ENCODE measurements at regions not wholly inside any gene's neighbourhood (a gene's known extent, or its start where the extent isn't known, plus 50 kb on each side); places are given as distances from the start of the nearest gene placed in this dataset.

DNA sequence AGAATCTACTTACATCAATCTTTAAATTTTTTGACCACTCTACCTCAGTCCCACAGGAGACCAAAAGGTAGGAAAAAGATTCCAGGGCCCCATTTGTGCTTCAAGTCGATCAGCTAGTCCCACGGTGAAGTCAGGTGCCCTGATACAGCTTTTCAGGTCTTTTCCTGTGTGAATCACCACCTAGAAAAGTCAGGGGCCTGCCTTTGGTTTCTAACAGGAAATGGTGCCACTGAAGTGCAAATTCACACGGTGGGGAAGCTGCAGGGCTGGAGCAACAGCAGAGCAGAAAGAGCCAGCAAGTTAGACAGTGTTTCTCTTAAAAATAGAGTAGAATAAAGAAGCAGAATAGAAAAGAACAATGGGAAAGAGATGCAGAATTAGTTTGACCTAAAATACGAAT, 107.5 kb downstream of the KLF12 start:
- Histone ChIP-seq H3K79me2 (peaks cover 8% of the 10 kb centered on the region), H3K36me3 (replicated peaks; ENCODE audit: insufficient read depth, low read depth) (no peaks in the 10 kb centered on the region), H3K4me3 (no peak overlapping the region), H4K20me1 (ENCODE audit: insufficient read depth, poor library complexity, severe bottlenecking) (no peaks in the 10 kb centered on the region), H2AFZ (peak overlapping the region; percentile 26), H3K4me1 (ENCODE audit: insufficient read depth) (peaks cover 12% of the 10 kb centered on the region), H3K9me3 (ENCODE audit: low read depth) (no peaks in the 10 kb centered on the region), H3K4me2 (peak overlapping the region; percentile 27), H3K27ac (peak overlapping the region; percentile 39), H3K27me3 (no peaks in the 10 kb centered on the region), H3K9me2 (replicated peaks; ENCODE audit: insufficient read depth) (no peaks in the 10 kb centered on the region)
- TF ChIP-seq EZH2 (IDR thresholded peaks at IDR 0.05; ENCODE audit: borderline replicate concordance) (no peak), EZH2phosphoT487 (IDR thresholded peaks at IDR 0.05; ENCODE audit: low read depth, severe bottlenecking, unreplicated experiment) (no peak)
- TF ChIP-seq, protein P1, sequence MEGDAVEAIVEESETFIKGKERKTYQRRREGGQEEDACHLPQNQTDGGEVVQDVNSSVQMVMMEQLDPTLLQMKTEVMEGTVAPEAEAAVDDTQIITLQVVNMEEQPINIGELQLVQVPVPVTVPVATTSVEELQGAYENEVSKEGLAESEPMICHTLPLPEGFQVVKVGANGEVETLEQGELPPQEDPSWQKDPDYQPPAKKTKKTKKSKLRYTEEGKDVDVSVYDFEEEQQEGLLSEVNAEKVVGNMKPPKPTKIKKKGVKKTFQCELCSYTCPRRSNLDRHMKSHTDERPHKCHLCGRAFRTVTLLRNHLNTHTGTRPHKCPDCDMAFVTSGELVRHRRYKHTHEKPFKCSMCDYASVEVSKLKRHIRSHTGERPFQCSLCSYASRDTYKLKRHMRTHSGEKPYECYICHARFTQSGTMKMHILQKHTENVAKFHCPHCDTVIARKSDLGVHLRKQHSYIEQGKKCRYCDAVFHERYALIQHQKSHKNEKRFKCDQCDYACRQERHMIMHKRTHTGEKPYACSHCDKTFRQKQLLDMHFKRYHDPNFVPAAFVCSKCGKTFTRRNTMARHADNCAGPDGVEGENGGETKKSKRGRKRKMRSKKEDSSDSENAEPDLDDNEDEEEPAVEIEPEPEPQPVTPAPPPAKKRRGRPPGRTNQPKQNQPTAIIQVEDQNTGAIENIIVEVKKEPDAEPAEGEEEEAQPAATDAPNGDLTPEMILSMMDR (IDR thresholded peaks at IDR 0.05; ENCODE audit: poor library complexity): no peak
- WGBS (ENCODE audit: low lambda C conversion rate, missing lambda C conversion rate): 27% methylated on average over 4 of the region's 4 CpGs
- DNase-seq (ENCODE audit: low spot score): peak; percentile 32

DNA sequence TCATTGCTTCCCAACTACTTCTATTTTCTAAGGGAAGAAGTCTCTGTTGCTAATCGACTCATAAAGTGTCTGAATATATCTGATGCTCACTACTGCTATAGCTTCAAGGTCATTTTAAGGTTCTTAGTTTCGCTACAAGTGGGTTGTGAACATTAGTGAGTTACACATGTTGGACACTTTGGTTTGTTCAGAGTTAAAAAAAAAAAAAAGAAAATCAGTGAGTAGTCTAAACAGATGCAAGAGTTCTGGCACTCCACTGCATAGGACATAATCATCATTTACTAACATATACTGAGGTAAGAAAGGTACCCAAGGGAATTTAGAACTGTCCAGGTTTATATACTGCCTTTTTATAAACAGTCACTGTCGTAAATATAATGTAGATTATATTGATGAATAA, 108.8 kb downstream of the KLF12 start:
- Histone ChIP-seq H3K4me2 (peak overlapping the region; percentile 29), H4K20me1 (ENCODE audit: insufficient read depth, poor library complexity, severe bottlenecking) (no peaks in the 10 kb centered on the region), H3K9me3 (ENCODE audit: low read depth) (no peaks in the 10 kb centered on the region), H3K4me3 (no peak overlapping the region), H3K27me3 (no peaks in the 10 kb centered on the region), H3K9me2 (replicated peaks; ENCODE audit: insufficient read depth) (no peaks in the 10 kb centered on the region), H2AFZ (no peak overlapping the region), H3K79me2 (peaks cover 4% of the 10 kb centered on the region), H3K4me1 (ENCODE audit: insufficient read depth) (peaks cover 18% of the 10 kb centered on the region), H3K36me3 (replicated peaks; ENCODE audit: insufficient read depth, low read depth) (no peaks in the 10 kb centered on the region), H3K27ac (peak overlapping the region; percentile 15)
- 60% methylated on average over 3 of the region's 3 CpGs for WGBS (ENCODE audit: low lambda C conversion rate, missing lambda C conversion rate)
- DNase-seq (ENCODE audit: low spot score): no peak
- no peak for TF ChIP-seq EZH2phosphoT487 (IDR thresholded peaks at IDR 0.05; ENCODE audit: low read depth, severe bottlenecking, unreplicated experiment)
- TF ChIP-seq, protein P1 (IDR thresholded peaks at IDR 0.05; ENCODE audit: poor library complexity): no peak

DNA sequence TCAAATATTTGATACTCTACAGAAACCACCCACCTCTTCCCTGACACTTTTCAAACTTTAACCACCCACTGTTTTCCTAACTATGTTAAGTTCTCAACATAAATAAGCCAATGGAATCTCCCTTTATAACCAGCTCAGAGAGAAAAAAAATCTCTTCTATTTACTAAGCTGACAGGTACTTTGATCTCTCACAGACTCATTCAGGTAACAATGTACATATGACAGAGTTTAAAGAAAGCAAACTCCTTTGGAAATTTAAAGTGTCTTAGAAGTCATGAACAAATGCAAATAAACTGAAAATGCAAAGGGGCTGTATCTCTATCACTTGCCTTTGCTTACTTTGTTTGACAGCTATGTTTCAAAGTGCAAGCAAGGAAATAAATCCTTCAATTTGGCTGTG, 109.3 kb downstream of the KLF12 start:
- DNase-seq (ENCODE audit: low spot score): peak; percentile 40
- H3K4me1 ChIP-seq (ENCODE audit: insufficient read depth): peaks cover 18% of the 10 kb centered on the region
- H3K27me3 ChIP-seq: no peaks in the 10 kb centered on the region
- peaks cover 7% of the 10 kb centered on the region for H3K79me2 ChIP-seq
- no peaks in the 10 kb centered on the region for H3K9me2 ChIP-seq (replicated peaks; ENCODE audit: insufficient read depth)
- H3K4me2 ChIP-seq: peak overlapping the region; percentile 51
- H2AFZ ChIP-seq: no peak overlapping the region
- no peak overlapping the region for H3K4me3 ChIP-seq
- H3K9me3 ChIP-seq (ENCODE audit: low read depth): no peaks in the 10 kb centered on the region
- no peaks in the 10 kb centered on the region for H3K36me3 ChIP-seq (replicated peaks; ENCODE audit: insufficient read depth, low read depth)
- no peaks in the 10 kb centered on the region for H4K20me1 ChIP-seq (ENCODE audit: insufficient read depth, poor library complexity, severe bottlenecking)
- peak overlapping the region; percentile 15 for H3K27ac ChIP-seq
- TF ChIP-seq EZH2 (IDR thresholded peaks at IDR 0.05; ENCODE audit: borderline replicate concordance): no peak
- TF ChIP-seq, protein P1 (IDR thresholded peaks at IDR 0.05; ENCODE audit: poor library complexity): no peak
- TF ChIP-seq EZH2phosphoT487 (IDR thresholded peaks at IDR 0.05; ENCODE audit: low read depth, severe bottlenecking, unreplicated experiment): no peak

DNA sequence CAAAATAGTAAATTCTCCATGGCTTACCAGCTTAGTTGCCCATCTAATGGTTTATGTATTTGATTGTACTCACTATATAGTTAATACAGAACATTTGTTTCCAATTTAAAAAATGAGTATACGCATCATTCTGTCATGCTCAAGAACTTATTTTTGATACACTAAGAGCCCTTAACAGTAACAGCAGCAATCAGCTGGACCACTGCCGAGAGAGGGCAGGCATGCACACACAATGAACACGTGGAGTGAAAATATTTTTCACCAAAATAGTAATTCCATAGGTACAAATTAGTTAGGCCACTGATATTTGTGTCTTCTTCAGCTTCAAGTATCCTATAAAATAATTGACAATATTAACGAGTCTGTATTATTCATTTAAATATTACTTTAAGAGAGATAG, 109.9 kb downstream of the KLF12 start:
- Histone ChIP-seq H3K9me2 (replicated peaks; ENCODE audit: insufficient read depth) (no peaks in the 10 kb centered on the region), H3K4me1 (ENCODE audit: insufficient read depth) (peaks cover 18% of the 10 kb centered on the region), H3K4me2 (peak overlapping the region; percentile 51), H3K27me3 (no peaks in the 10 kb centered on the region), H2AFZ (no peak overlapping the region), H3K4me3 (no peak overlapping the region), H3K27ac (no peak overlapping the region), H4K20me1 (ENCODE audit: insufficient read depth, poor library complexity, severe bottlenecking) (no peaks in the 10 kb centered on the region), H3K9me3 (ENCODE audit: low read depth) (no peaks in the 10 kb centered on the region), H3K79me2 (peaks cover 13% of the 10 kb centered on the region), H3K36me3 (replicated peaks; ENCODE audit: insufficient read depth, low read depth) (no peaks in the 10 kb centered on the region)
- WGBS (ENCODE audit: low lambda C conversion rate, missing lambda C conversion rate): 53% methylated on average over 4 of the region's 4 CpGs
- TF ChIP-seq, protein P1 (IDR thresholded peaks at IDR 0.05; ENCODE audit: poor library complexity): peak; percentile 47
- TF ChIP-seq EZH2phosphoT487 (IDR thresholded peaks at IDR 0.05; ENCODE audit: low read depth, severe bottlenecking, unreplicated experiment): no peak
- DNase-seq (ENCODE audit: low spot score): peak; percentile 21

Measured in hepatocyte (in vitro differentiated cells).